ENCODE measurements at regions not wholly inside any gene's neighbourhood (a gene's known extent, or its start where the extent isn't known, plus 50 kb on each side); places are given as distances from the start of the nearest gene placed in this dataset.

GRCh38 chr9:79334001-79334400 is 237.8 kb upstream of the TLE4 start (continued):
- TF ChIP-seq CHD7 (IDR thresholded peaks at IDR 0.05; ENCODE audit: insufficient replicate concordance, low read length) = no peak
- TF ChIP-seq MAFK (IDR thresholded peaks at IDR 0.05; ENCODE audit: low read depth, low read length) = no peak
- TF ChIP-seq CBX5 (IDR thresholded peaks at IDR 0.05; ENCODE audit: low read depth, low read length) = no peak
- TF ChIP-seq TBP (IDR thresholded peaks at IDR 0.05; ENCODE audit: low read depth, low read length) = no peak
- no peak for TF ChIP-seq YY1 (IDR thresholded peaks at IDR 0.05; ENCODE audit: low read depth, low read length)
- no peak for TF ChIP-seq EP300 (IDR thresholded peaks at IDR 0.05; ENCODE audit: borderline replicate concordance in 1 of 2, low read depth in 2 of 2, low read length in 2 of 2)
